ENCODE measurements at regions not wholly inside any gene's neighbourhood (a gene's known extent, or its start where the extent isn't known, plus 50 kb on each side); places are given as distances from the start of the nearest gene placed in this dataset.

DNA sequence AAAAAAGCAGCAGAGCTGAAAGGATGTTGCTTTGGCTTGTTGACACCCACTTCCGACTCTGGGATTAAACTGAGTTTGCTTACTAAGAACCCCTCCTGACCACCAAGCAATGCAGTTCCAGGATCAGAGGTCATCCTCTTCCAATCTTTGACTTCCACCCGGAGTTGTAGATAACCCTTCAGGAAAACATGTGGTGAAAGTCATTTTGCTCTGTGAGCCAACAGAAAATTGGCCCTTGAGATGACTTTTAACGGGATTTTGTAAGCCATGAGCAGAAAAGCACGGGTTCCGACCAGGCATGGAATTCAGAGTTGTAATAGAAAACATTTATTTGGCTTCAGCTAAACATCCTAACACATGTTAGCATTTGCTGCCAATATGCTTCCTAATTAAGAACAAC is 171.6 kb upstream of the NR2F2 start:
- Histone ChIP-seq H3K27ac (ENCODE audit: low read depth in 2 of 2, low read length in 1 of 2) (no peak overlapping the region), H4K20me1 (ENCODE audit: insufficient read depth) (no peaks in the 10 kb centered on the region), H3K27me3 (ENCODE audit: insufficient read depth) (no peaks in the 10 kb centered on the region), H3K9me2 (no peaks in the 10 kb centered on the region), H3K79me2 (ENCODE audit: insufficient read depth) (no peaks in the 10 kb centered on the region), H2AFZ (ENCODE audit: low read depth) (no peak overlapping the region), H3F3A (replicated peaks; ENCODE audit: insufficient read depth) (no peaks in the 10 kb centered on the region), H3K4me3 (ENCODE audit: low read depth in 2 of 2, low read length in 1 of 2) (no peak overlapping the region), H3K36me3 (replicated peaks in 1 of 2; ENCODE audit: control insufficient read depth in 1 of 2, insufficient read depth in 2 of 2, low read length in 1 of 2) (no peaks in the 10 kb centered on the region), H3K9ac (no peak overlapping the region), H3K4me2 (no peak overlapping the region), H3K4me1 (ENCODE audit: control insufficient read depth in 1 of 2, insufficient read depth in 2 of 2, low read depth in 1 of 2, low read length in 1 of 2) (peaks cover 0 to 4% of the 10 kb centered on the region in 2 experiments; a peak in 1 of 4 replicates), H3K9me3 (no peaks in the 10 kb centered on the region)
- ChIA-PET CTCF (no interaction called here), POLR2A (no interaction called here)
- WGBS (ENCODE audit: low lambda C conversion rate), result 25% methylated on average over 5 of the region's 5 CpGs
- no peak for TF ChIP-seq YY1 (IDR thresholded peaks at IDR 0.05; ENCODE audit: low read depth)
- TF ChIP-seq, protein P1, sequence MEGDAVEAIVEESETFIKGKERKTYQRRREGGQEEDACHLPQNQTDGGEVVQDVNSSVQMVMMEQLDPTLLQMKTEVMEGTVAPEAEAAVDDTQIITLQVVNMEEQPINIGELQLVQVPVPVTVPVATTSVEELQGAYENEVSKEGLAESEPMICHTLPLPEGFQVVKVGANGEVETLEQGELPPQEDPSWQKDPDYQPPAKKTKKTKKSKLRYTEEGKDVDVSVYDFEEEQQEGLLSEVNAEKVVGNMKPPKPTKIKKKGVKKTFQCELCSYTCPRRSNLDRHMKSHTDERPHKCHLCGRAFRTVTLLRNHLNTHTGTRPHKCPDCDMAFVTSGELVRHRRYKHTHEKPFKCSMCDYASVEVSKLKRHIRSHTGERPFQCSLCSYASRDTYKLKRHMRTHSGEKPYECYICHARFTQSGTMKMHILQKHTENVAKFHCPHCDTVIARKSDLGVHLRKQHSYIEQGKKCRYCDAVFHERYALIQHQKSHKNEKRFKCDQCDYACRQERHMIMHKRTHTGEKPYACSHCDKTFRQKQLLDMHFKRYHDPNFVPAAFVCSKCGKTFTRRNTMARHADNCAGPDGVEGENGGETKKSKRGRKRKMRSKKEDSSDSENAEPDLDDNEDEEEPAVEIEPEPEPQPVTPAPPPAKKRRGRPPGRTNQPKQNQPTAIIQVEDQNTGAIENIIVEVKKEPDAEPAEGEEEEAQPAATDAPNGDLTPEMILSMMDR (IDR thresholded peaks at IDR 0.05), result no peak
- TF ChIP-seq EZH2phosphoT487 (IDR thresholded peaks at IDR 0.05; ENCODE audit: borderline replicate concordance, low read depth), result no peak
- TF ChIP-seq, protein P2, sequence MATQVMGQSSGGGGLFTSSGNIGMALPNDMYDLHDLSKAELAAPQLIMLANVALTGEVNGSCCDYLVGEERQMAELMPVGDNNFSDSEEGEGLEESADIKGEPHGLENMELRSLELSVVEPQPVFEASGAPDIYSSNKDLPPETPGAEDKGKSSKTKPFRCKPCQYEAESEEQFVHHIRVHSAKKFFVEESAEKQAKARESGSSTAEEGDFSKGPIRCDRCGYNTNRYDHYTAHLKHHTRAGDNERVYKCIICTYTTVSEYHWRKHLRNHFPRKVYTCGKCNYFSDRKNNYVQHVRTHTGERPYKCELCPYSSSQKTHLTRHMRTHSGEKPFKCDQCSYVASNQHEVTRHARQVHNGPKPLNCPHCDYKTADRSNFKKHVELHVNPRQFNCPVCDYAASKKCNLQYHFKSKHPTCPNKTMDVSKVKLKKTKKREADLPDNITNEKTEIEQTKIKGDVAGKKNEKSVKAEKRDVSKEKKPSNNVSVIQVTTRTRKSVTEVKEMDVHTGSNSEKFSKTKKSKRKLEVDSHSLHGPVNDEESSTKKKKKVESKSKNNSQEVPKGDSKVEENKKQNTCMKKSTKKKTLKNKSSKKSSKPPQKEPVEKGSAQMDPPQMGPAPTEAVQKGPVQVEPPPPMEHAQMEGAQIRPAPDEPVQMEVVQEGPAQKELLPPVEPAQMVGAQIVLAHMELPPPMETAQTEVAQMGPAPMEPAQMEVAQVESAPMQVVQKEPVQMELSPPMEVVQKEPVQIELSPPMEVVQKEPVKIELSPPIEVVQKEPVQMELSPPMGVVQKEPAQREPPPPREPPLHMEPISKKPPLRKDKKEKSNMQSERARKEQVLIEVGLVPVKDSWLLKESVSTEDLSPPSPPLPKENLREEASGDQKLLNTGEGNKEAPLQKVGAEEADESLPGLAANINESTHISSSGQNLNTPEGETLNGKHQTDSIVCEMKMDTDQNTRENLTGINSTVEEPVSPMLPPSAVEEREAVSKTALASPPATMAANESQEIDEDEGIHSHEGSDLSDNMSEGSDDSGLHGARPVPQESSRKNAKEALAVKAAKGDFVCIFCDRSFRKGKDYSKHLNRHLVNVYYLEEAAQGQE (IDR thresholded peaks at IDR 0.05; ENCODE audit: low read depth, low read length), result no peak
- TF ChIP-seq, protein P3, sequence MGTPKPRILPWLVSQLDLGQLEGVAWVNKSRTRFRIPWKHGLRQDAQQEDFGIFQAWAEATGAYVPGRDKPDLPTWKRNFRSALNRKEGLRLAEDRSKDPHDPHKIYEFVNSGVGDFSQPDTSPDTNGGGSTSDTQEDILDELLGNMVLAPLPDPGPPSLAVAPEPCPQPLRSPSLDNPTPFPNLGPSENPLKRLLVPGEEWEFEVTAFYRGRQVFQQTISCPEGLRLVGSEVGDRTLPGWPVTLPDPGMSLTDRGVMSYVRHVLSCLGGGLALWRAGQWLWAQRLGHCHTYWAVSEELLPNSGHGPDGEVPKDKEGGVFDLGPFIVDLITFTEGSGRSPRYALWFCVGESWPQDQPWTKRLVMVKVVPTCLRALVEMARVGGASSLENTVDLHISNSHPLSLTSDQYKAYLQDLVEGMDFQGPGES (IDR thresholded peaks at IDR 0.05; ENCODE audit: low read depth, low read length), result no peak
- TF ChIP-seq, protein P4, sequence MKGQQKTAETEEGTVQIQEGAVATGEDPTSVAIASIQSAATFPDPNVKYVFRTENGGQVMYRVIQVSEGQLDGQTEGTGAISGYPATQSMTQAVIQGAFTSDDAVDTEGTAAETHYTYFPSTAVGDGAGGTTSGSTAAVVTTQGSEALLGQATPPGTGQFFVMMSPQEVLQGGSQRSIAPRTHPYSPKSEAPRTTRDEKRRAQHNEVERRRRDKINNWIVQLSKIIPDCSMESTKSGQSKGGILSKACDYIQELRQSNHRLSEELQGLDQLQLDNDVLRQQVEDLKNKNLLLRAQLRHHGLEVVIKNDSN (IDR thresholded peaks at IDR 0.05; ENCODE audit: borderline replicate concordance, low read depth), result no peak
- TF ChIP-seq, protein P5, sequence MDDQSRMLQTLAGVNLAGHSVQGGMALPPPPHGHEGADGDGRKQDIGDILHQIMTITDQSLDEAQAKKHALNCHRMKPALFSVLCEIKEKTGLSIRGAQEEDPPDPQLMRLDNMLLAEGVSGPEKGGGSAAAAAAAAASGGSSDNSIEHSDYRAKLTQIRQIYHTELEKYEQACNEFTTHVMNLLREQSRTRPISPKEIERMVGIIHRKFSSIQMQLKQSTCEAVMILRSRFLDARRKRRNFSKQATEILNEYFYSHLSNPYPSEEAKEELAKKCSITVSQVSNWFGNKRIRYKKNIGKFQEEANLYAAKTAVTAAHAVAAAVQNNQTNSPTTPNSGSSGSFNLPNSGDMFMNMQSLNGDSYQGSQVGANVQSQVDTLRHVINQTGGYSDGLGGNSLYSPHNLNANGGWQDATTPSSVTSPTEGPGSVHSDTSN (IDR thresholded peaks at IDR 0.05), result no peak
- TF ChIP-seq POLR2AphosphoS5 (IDR thresholded peaks at IDR 0.05; ENCODE audit: low read depth, low read length), result no peak
- TF ChIP-seq MXI1 (IDR thresholded peaks at IDR 0.05; ENCODE audit: low read depth, low read length), result no peak
- TF ChIP-seq FOXM1 (IDR thresholded peaks at IDR 0.05; ENCODE audit: low read depth), result no peak
- TF ChIP-seq RFX5 (IDR thresholded peaks at IDR 0.05; ENCODE audit: low read length), result no peak
- TF ChIP-seq RCOR1 (IDR thresholded peaks at IDR 0.05; ENCODE audit: low read length), result no peak
- no peak for DNase-seq
